ENCODE measurements at regions not wholly inside any gene's neighbourhood (a gene's known extent, or its start where the extent isn't known, plus 50 kb on each side); places are given as distances from the start of the nearest gene placed in this dataset.

- Mint-ChIP-seq H3K4me3 (ENCODE audit: unreplicated experiment) (no peak overlapping the region), H3K27me3 (ENCODE audit: unreplicated experiment) (peaks cover 4% of the 10 kb centered on the region), H3K27ac (ENCODE audit: unreplicated experiment) (no peak overlapping the region), H3K4me1 (ENCODE audit: unreplicated experiment) (no peaks in the 10 kb centered on the region), H3K36me3 (ENCODE audit: unreplicated experiment) (no peaks in the 10 kb centered on the region), H3K9me3 (ENCODE audit: unreplicated experiment) (no peaks in the 10 kb centered on the region)
- DNase-seq (ENCODE audit: extremely low spot score, unreplicated experiment): no peak
- no peak for TF ChIP-seq CTCF (IDR thresholded peaks at IDR 0.05)
These were observed 114.2 kb downstream of the CHST1 start for GRCh38 chr11:45551191-45551713.

DNA sequence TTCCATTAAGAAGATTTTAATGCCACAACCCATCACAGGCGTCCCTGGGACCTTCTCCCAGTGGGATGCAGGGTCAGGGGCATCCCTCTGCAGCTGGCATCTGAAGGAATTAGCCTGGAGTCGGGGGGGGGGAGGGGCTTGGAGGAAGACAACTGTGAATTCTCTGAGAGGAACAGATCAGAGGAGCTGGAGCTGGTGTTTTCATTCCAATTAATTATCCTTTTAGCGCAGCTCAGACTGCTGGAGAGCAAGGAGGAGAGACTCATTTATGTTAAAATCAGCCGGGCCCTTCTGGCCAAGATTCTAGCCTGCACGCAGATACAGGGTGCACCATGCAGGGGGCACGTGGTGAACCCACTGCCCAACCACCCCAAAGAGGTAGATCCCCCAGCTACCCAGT is 116.2 kb downstream of the CHST1 start:
- H3K27me3 Mint-ChIP-seq (ENCODE audit: unreplicated experiment): peaks cover 2% of the 10 kb centered on the region
- H3K4me3 Mint-ChIP-seq (ENCODE audit: unreplicated experiment): no peak overlapping the region
- no peak overlapping the region for H3K27ac Mint-ChIP-seq (ENCODE audit: unreplicated experiment)
- no peak for TF ChIP-seq CTCF (IDR thresholded peaks at IDR 0.05)
- no peaks in the 10 kb centered on the region for H3K36me3 Mint-ChIP-seq (ENCODE audit: unreplicated experiment)
- DNase-seq (ENCODE audit: extremely low spot score, unreplicated experiment): no peak
- no peaks in the 10 kb centered on the region for H3K4me1 Mint-ChIP-seq (ENCODE audit: unreplicated experiment)
- H3K9me3 Mint-ChIP-seq (ENCODE audit: unreplicated experiment): no peaks in the 10 kb centered on the region

GRCh38 chr11:45546366-45546765 is 119.1 kb downstream of the CHST1 start:
- peaks cover 4% of the 10 kb centered on the region for H3K27me3 Mint-ChIP-seq (ENCODE audit: unreplicated experiment)
- no peaks in the 10 kb centered on the region for H3K9me3 Mint-ChIP-seq (ENCODE audit: unreplicated experiment)
- H3K36me3 Mint-ChIP-seq (ENCODE audit: unreplicated experiment): no peaks in the 10 kb centered on the region
- H3K4me3 Mint-ChIP-seq (ENCODE audit: unreplicated experiment): no peak overlapping the region
- no peak overlapping the region for H3K27ac Mint-ChIP-seq (ENCODE audit: unreplicated experiment)
- no peak for TF ChIP-seq CTCF (IDR thresholded peaks at IDR 0.05)
- no peaks in the 10 kb centered on the region for H3K4me1 Mint-ChIP-seq (ENCODE audit: unreplicated experiment)
- DNase-seq (ENCODE audit: extremely low spot score, unreplicated experiment): no peak

DNA sequence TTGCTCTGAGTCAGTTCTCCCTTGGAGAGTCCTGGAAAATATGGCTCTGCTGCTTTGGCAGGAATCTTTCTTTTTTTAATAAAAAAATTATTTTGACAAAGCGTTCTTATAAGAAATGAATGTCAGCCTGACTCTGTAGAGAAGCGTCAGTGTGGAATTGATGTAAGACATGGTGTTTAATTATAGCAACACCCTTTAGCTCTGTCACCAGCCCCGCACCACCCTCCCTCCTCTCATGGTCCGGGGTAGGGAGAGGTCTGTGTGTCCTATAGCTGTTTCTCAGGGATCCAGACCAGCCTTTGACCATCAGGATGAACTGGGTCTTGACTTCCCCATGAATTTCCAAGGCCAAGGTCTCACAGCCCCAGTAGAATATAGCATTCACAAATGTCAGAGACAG is 120.6 kb downstream of the CHST1 start:
- no peak for TF ChIP-seq CTCF (IDR thresholded peaks at IDR 0.05)
- Mint-ChIP-seq H3K9me3 (ENCODE audit: unreplicated experiment) (no peaks in the 10 kb centered on the region), H3K27ac (ENCODE audit: unreplicated experiment) (no peak overlapping the region), H3K4me1 (ENCODE audit: unreplicated experiment) (no peaks in the 10 kb centered on the region), H3K36me3 (ENCODE audit: unreplicated experiment) (no peaks in the 10 kb centered on the region), H3K4me3 (ENCODE audit: unreplicated experiment) (no peak overlapping the region), H3K27me3 (ENCODE audit: unreplicated experiment) (peaks cover 4% of the 10 kb centered on the region)
- no peak for DNase-seq (ENCODE audit: extremely low spot score, unreplicated experiment)

GRCh38 chr11:45543808-45544422 is 121.5 kb downstream of the CHST1 start:
- Mint-ChIP-seq H3K4me3 (ENCODE audit: unreplicated experiment) (no peak overlapping the region), H3K9me3 (ENCODE audit: unreplicated experiment) (no peaks in the 10 kb centered on the region), H3K36me3 (ENCODE audit: unreplicated experiment) (no peaks in the 10 kb centered on the region), H3K27me3 (ENCODE audit: unreplicated experiment) (peaks cover 4% of the 10 kb centered on the region), H3K27ac (ENCODE audit: unreplicated experiment) (no peak overlapping the region), H3K4me1 (ENCODE audit: unreplicated experiment) (no peaks in the 10 kb centered on the region)
- TF ChIP-seq CTCF (IDR thresholded peaks at IDR 0.05): no peak
- no peak for DNase-seq (ENCODE audit: extremely low spot score, unreplicated experiment)

All from osteocyte (in vitro differentiated cells).